SK-N-MC (cell line): ENCODE measurements at regions not wholly inside any gene's neighbourhood (a gene's known extent, or its start where the extent isn't known, plus 50 kb on each side); places are given as distances from the start of the nearest gene placed in this dataset.

ENCODE experiments used
- EZH2 ChIP-seq: fragments of 200-600 bp; sonication (generic); IDR thresholded peaks from one replicate; pipeline ENCODE4 v1.6.1; 2017; ENCODE audit warnings: antibody characterized with exemption
- FOXP2 ChIP-seq: optimal IDR thresholded peaks from 2 replicates; pipeline ENCODE3; 2011; ENCODE audit warnings: mild to moderate bottlenecking, moderate library complexity; ENCODE audit not compliant: insufficient read depth; ENCODE audit errors: extremely low read length, control extremely low read depth
- POLR2AphosphoS5 ChIP-seq: IDR thresholded peaks from 2 replicates; pipeline ENCODE4 v1.6.1; 2012; ENCODE audit warnings: mild to moderate bottlenecking, low read depth, low read length, borderline replicate concordance

DNA sequence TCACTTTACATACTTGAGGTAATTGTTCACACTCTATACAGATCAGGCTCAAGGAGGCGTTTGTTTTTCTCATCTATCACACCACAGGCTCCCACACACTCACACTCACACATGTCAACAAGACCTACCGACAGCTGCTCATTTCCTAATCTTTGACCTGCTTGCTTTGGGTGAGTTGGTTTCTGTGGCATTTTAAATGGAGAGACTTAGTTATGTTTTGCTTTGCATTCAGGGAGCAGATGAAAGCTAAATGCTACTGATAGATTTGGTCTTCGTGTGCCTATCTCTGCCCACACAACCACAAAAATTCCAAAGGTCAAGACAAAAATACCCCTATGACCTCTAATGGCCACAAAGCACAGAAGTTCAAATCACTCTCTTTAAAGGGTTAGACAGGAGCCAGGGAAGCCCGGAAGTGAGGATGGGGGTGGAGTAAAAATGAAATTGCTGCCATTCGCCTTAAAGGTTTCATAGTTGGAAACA is 203.5 kb upstream of the G2E3 start:
- no peak for TF ChIP-seq POLR2AphosphoS5
- no peak for TF ChIP-seq FOXP2
- no peak for TF ChIP-seq EZH2
